Memory B cell (primary cell): ENCODE measurements at regions not wholly inside any gene's neighbourhood (a gene's known extent, or its start where the extent isn't known, plus 50 kb on each side); places are given as distances from the start of the nearest gene placed in this dataset.

Experiments used
- ATAC-seq: fragments of 150-1000 bp; cut with Tn5 transposase; 2 replicates; pipeline ENCODE4 v1.10.0; 2021; ENCODE audit warnings: low read depth, mild to moderate bottlenecking, moderate library complexity
- DNase-seq, 2 donors: peaks; one replicate each; pipeline ENCODE4 v3.0.0; 2022; ENCODE audit warnings: low spot score in 2 of 2
- H3K27ac Mint-ChIP-seq: one replicate; pipeline ENCODE4 v1.8.0; 2022; ENCODE audit warnings: mild to moderate bottlenecking, moderate library complexity, mixed read lengths
- H3K27me3 Mint-ChIP-seq: one replicate; pipeline ENCODE4 v1.8.0; 2022; ENCODE audit warnings: mixed read lengths
- H3K36me3 Mint-ChIP-seq: one replicate; pipeline ENCODE4 v1.8.0; 2022; ENCODE audit warnings: mild to moderate bottlenecking, mixed read lengths
- H3K4me1 Mint-ChIP-seq: one replicate; pipeline ENCODE4 v1.8.0; 2022; ENCODE audit warnings: mixed read lengths
- H3K4me3 Mint-ChIP-seq: one replicate; pipeline ENCODE4 v1.8.0; 2022; ENCODE audit warnings: mild to moderate bottlenecking, moderate library complexity, mixed read lengths
- H3K9me3 Mint-ChIP-seq: one replicate; pipeline ENCODE4 v1.8.0; 2022; ENCODE audit warnings: mixed read lengths

DNA sequence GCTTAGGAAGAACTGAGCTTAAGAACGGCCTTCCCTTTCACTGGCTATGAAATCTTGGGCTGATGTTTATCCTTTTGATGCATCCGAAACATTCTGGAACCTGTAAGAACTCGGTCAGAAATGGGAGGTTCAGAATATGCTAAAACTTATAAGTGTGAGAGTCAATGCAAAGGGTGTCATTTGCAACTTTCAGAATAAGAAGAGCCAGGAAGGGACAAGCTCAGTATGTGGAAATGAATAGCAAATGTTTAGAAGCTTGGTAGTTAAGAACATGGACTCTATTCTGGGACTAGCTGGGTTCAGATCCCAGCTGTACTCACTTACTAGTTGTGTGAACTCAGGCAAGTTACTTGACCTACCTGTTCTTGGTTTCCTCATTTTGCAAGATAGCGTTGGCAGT lies 234.1 kb downstream of the OMA1 start:
- Mint-ChIP-seq H3K36me3 (peaks cover 8% of the 10 kb centered on the region), H3K27ac (no peak overlapping the region), H3K9me3 (no peaks in the 10 kb centered on the region)

DNA sequence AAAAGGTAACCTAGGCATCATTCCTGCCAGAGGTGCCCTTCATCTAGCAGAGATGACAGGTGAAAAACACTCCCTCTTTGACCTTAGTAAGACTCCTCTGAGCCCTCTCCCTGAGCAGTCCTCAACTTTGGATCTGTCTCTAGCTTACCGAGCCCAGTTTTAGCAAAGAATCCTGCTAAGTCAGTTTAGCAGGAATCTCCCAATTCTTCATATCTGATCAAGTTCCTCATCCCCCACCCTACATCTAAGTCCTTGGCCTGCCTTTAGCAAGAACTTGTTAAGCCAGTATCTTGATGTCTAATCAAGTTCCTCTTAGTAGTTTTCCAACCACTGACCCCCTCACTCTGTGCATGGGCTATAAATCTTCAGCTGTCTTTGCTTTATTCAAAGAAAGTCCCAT lies 235.6 kb downstream of the OMA1 start:
- Mint-ChIP-seq H3K27ac (no peak overlapping the region), H3K4me1 (no peaks in the 10 kb centered on the region), H3K27me3 (no peaks in the 10 kb centered on the region), H3K9me3 (no peaks in the 10 kb centered on the region), H3K36me3 (peaks cover 6% of the 10 kb centered on the region), H3K4me3 (no peak overlapping the region)
- DNase-seq (no peak), ATAC-seq (no peak)

More for the DNA sequence above, 234.1 kb downstream of the OMA1 start:
- Mint-ChIP-seq H3K4me1 (no peaks in the 10 kb centered on the region), H3K27me3 (no peaks in the 10 kb centered on the region), H3K4me3 (no peak overlapping the region)
- DNase-seq (no peak), ATAC-seq (no peak)

- ATAC-seq (no peak), DNase-seq (no peak)
- no peaks in the 10 kb centered on the region for H3K27me3 Mint-ChIP-seq
- no peaks in the 10 kb centered on the region for H3K4me1 Mint-ChIP-seq
- H3K9me3 Mint-ChIP-seq, result no peaks in the 10 kb centered on the region
- H3K4me3 Mint-ChIP-seq, result no peak overlapping the region
- H3K36me3 Mint-ChIP-seq, result peaks cover 6% of the 10 kb centered on the region
- H3K27ac Mint-ChIP-seq, result no peak overlapping the region
These were observed 236.1 kb downstream of the OMA1 start for GRCh38 chr1:58310469-58310868.

DNA sequence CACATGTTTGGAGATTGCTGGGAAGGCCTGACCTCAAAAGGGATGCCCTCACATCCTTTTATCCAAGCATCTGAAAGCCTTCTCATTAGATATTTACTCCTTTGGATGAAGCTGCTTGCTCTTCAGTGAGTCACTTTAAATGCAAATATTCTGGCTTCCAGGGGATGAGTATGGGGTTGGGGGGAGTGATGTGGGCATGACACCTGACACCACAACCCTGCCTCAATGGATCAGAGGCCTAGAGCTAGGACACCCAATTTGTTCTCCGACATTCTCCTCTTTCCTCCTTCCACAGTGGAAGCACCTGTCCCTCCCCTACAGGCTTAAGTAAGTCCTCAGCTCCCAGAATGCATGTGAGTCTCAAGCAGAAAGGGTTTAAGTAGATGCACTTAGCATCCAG lies 238.3 kb downstream of the OMA1 start:
- Mint-ChIP-seq H3K36me3 (peaks cover 3% of the 10 kb centered on the region), H3K9me3 (no peaks in the 10 kb centered on the region), H3K27me3 (no peaks in the 10 kb centered on the region), H3K4me3 (no peak overlapping the region), H3K4me1 (no peaks in the 10 kb centered on the region), H3K27ac (no peak overlapping the region)
- no peak for DNase-seq
- no peak for ATAC-seq

DNA sequence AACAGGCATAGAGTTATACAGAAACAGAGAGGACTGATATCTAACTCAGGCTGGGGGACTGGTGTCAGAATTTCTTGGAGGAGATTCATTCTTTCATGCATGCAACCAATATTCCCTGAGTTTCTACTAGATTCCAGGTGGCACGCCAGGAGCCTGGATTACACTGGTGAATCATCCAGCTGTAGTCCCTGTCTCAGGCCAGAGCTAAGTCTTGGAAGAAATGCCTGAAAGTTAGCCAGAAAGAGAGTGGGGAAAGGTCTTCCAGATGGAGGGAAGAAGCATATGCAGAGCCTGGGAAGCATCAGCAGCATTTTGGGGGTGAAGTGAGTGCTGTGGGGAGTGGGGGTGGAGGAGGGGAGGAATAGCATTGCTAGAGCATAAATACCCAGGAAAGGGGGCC lies 239.1 kb downstream of the OMA1 start:
- Mint-ChIP-seq H3K9me3 (no peaks in the 10 kb centered on the region), H3K4me1 (no peaks in the 10 kb centered on the region), H3K27ac (no peak overlapping the region), H3K27me3 (no peaks in the 10 kb centered on the region), H3K36me3 (peaks cover 3% of the 10 kb centered on the region), H3K4me3 (no peak overlapping the region)
- DNase-seq (no peak), ATAC-seq (no peak)

- Mint-ChIP-seq H3K27me3 (no peaks in the 10 kb centered on the region), H3K36me3 (peaks cover 6% of the 10 kb centered on the region), H3K4me1 (no peaks in the 10 kb centered on the region), H3K4me3 (no peak overlapping the region), H3K27ac (no peak overlapping the region), H3K9me3 (no peaks in the 10 kb centered on the region)
- DNase-seq, result no peak
- ATAC-seq, result no peak
These were observed 240.9 kb downstream of the OMA1 start for GRCh38 chr1:58305622-58306021.

DNA sequence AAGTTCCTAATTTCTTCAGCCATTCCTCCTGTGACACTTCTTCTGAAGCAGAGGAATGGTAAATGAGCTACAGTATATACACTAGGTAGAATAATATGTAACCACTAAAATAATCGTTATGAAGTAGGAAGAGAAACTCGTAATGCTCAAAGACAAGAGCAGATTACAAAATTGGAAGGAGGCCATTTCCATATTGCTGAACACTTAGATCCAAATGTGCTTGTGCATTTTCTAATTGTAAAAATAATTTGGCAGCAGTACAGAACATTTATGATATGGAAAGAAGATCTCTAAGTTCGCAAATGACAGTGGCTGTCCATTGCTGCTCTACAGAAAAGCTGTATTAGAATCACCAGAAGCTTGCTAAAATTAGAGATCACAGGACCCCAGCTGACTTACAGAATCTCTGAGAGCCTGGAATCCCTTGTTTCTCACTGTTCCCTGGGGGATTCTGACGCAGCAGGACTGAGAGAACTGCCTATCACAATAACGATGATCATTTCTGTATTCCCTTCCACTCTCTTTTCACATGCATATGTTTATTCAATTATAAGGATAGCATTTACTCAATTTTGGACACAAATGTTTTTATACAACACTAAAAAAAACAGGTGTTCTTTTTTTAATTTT lies 242.1 kb downstream of the OMA1 start:
- Mint-ChIP-seq H3K4me3 (no peak overlapping the region), H3K27ac (no peak overlapping the region), H3K4me1 (no peaks in the 10 kb centered on the region), H3K36me3 (peaks cover 10% of the 10 kb centered on the region), H3K9me3 (no peaks in the 10 kb centered on the region), H3K27me3 (no peaks in the 10 kb centered on the region)
- no peak for ATAC-seq
- DNase-seq, result no peak

- ATAC-seq, result no peak
- Mint-ChIP-seq H3K4me3 (no peak overlapping the region), H3K27ac (no peak overlapping the region), H3K27me3 (no peaks in the 10 kb centered on the region), H3K4me1 (no peaks in the 10 kb centered on the region), H3K36me3 (peaks cover 10% of the 10 kb centered on the region), H3K9me3 (no peaks in the 10 kb centered on the region)
- no peak for DNase-seq
These were observed 242.7 kb downstream of the OMA1 start for GRCh38 chr1:58303841-58304240.

DNA sequence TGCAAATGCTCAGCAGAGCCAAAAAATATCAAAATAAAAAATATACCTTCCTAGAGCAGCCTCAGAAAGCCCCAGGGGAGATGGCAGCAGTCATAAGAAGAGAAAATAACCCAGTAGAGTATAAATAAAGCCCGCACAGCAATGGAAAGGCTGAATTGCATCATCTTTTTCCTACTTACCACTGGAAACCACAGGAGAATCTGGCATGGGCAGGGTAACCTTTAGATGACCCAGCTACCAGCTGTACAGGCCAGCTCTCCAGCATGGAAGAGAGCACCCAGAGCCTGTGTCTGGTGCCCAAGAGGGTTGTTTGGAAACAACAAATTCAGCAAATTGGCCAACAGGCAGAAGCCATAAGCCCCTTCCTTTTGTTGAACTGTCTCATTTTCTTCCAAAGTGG lies 253.1 kb downstream of the OMA1 start:
- DNase-seq (no peak), ATAC-seq (no peak)
- Mint-ChIP-seq H3K27me3 (no peaks in the 10 kb centered on the region), H3K9me3 (no peaks in the 10 kb centered on the region), H3K4me3 (no peak overlapping the region), H3K27ac (no peak overlapping the region), H3K4me1 (no peaks in the 10 kb centered on the region), H3K36me3 (peaks cover 8% of the 10 kb centered on the region)

- no peak for ATAC-seq
- Mint-ChIP-seq H3K9me3 (peaks cover 3% of the 10 kb centered on the region), H3K36me3 (peaks cover 11% of the 10 kb centered on the region), H3K4me1 (no peaks in the 10 kb centered on the region), H3K27ac (no peak overlapping the region), H3K27me3 (no peaks in the 10 kb centered on the region), H3K4me3 (no peak overlapping the region)
- no peak for DNase-seq
These were observed 255.7 kb downstream of the OMA1 start for GRCh38 chr1:58290685-58291372.

GRCh38 chr1:58288624-58289142 lies 257.8 kb downstream of the OMA1 start:
- Mint-ChIP-seq H3K27ac (no peak overlapping the region), H3K4me3 (no peak overlapping the region), H3K36me3 (peaks cover 13% of the 10 kb centered on the region), H3K4me1 (no peaks in the 10 kb centered on the region), H3K27me3 (no peaks in the 10 kb centered on the region), H3K9me3 (peaks cover 3% of the 10 kb centered on the region)
- no peak for DNase-seq
- no peak for ATAC-seq

DNA sequence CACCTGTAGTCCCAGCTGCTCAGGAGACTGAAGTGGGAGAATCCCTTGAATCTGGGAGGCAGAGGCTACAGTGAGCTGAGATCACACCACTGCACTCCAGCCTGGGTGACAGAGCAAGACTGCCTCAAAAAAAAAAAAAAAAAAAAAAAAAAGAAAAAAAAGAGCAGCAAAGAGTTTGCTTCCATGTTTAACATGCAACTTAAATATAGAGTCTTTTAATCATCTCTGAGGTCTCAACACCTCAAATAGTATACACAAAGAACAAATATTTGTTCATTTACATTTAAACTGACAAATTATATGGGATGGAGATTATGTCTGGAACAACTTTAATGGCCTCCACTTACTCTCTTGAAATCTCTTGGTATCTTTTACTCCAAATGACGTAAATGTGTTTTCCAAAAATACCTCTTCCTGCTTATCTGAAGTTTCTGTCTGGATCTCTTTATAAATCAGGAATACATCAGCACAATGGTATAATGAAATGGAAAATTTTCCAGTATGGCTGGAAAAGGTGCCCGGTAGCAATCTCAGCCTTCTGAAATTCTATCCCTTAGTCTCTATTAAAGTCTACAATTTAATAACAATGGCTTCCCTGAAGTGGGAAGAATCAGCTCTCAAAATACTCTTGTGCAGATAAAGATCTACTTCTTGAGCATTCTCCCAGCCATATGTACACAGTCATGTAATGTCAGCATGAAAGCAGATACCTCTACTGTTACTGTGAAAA lies 258.5 kb downstream of the OMA1 start:
- no peaks in the 10 kb centered on the region for H3K27me3 Mint-ChIP-seq

DNA sequence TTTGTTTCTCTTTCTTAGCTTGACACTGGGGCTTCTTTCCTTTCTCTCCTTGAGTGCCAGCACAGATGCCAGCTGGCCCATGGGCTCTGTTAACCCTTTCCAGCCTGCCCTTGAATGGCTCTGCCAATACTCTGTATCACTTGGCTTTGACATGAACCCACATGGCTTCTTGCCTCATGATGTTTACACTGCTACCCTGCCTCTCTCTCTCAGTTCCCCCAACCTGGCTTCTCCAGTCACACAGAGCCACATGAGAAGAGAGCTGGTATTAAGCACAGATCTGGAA lies 262.4 kb downstream of the OMA1 start:
- Mint-ChIP-seq H3K27ac (no peak overlapping the region), H3K9me3 (peaks cover 3% of the 10 kb centered on the region), H3K4me1 (no peaks in the 10 kb centered on the region), H3K36me3 (peaks cover 7% of the 10 kb centered on the region), H3K4me3 (no peak overlapping the region), H3K27me3 (no peaks in the 10 kb centered on the region)
- DNase-seq, result no peak
- no peak for ATAC-seq

More for the DNA sequence above, 258.5 kb downstream of the OMA1 start:
- no peak overlapping the region for H3K4me3 Mint-ChIP-seq
- DNase-seq (no peak), ATAC-seq (no peak)
- H3K36me3 Mint-ChIP-seq, result peaks cover 13% of the 10 kb centered on the region
- no peaks in the 10 kb centered on the region for H3K4me1 Mint-ChIP-seq
- peaks cover 3% of the 10 kb centered on the region for H3K9me3 Mint-ChIP-seq
- H3K27ac Mint-ChIP-seq, result no peak overlapping the region

- Mint-ChIP-seq H3K4me3 (no peak overlapping the region), H3K4me1 (no peaks in the 10 kb centered on the region), H3K36me3 (peaks cover 7% of the 10 kb centered on the region), H3K27ac (no peak overlapping the region), H3K27me3 (no peaks in the 10 kb centered on the region), H3K9me3 (peaks cover 3% of the 10 kb centered on the region)
- ATAC-seq, result no peak
- no peak for DNase-seq
These were observed 262.9 kb downstream of the OMA1 start for GRCh38 chr1:58283388-58284224.
